Neural cell (in vitro differentiated cells): ENCODE measurements at regions not wholly inside any gene's neighbourhood (a gene's known extent, or its start where the extent isn't known, plus 50 kb on each side); places are given as distances from the start of the nearest gene placed in this dataset.

Experiments used
- EP300 ChIP-seq: fragments of 450-650 bp; conservative IDR thresholded peaks from 2 replicates; pipeline ENCODE4 v1.6.1; 2014; ENCODE audit warnings: antibody characterized with exemption, mild to moderate bottlenecking, moderate library complexity; ENCODE audit not compliant: poor library complexity, severe bottlenecking
- EZH2 ChIP-seq: fragments of 200-600, 300-800 bp; shearing (Covaris generic), sonication (generic); IDR thresholded peaks from 2 replicates; pipeline ENCODE4 v1.6.1; 2014; ENCODE audit warnings: antibody characterized with exemption, low read length, borderline replicate concordance, mild to moderate bottlenecking; ENCODE audit not compliant: insufficient read depth, poor library complexity, severe bottlenecking
- MXI1 ChIP-seq: fragments of 450-650 bp; conservative IDR thresholded peaks from 2 replicates; pipeline ENCODE4 v1.6.1; 2014; ENCODE audit warnings: antibody characterized with exemption, mild to moderate bottlenecking; ENCODE audit not compliant: poor library complexity, severe bottlenecking
- POLR2AphosphoS5 ChIP-seq: IDR thresholded peaks from 2 replicates; pipeline ENCODE4 v1.6.1; 2012
- RAD21 ChIP-seq: fragments of 450-650 bp; conservative IDR thresholded peaks from 2 replicates; pipeline ENCODE4 v1.6.1; 2014; ENCODE audit warnings: antibody characterized with exemption, mild to moderate bottlenecking, moderate library complexity
- TAF1 ChIP-seq: IDR thresholded peaks from 2 replicates; pipeline ENCODE4 v1.6.1; 2012; ENCODE audit warnings: low read depth
- TF ChIP-seq, protein P1 (sequence below): fragments of 450-650 bp; IDR thresholded peaks from 2 replicates; pipeline ENCODE4 v1.5.1; 2014; ENCODE audit warnings: antibody characterized with exemption, mild to moderate bottlenecking, moderate library complexity; ENCODE audit not compliant: poor library complexity, severe bottlenecking

DNA sequence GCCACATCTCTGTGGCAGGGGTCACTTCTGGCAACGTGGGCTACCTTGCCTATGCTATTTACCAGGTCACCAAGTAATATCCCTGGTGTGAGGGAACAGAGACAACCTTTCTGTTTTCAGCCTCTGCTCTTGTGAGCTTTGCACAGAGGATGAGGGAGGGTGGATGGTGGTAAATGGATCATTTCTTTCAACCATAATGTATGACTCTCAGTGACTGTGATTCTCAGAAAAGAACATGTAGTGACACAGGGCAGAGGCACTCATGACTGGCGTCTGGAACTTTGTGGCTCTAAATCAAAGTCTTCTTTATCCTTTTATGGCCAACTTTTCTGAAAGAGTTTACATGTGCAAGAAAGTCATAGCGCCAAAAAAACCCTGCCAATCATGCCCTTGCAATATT is 153.5 kb upstream of the USP24 start:
- TF ChIP-seq, protein P1, sequence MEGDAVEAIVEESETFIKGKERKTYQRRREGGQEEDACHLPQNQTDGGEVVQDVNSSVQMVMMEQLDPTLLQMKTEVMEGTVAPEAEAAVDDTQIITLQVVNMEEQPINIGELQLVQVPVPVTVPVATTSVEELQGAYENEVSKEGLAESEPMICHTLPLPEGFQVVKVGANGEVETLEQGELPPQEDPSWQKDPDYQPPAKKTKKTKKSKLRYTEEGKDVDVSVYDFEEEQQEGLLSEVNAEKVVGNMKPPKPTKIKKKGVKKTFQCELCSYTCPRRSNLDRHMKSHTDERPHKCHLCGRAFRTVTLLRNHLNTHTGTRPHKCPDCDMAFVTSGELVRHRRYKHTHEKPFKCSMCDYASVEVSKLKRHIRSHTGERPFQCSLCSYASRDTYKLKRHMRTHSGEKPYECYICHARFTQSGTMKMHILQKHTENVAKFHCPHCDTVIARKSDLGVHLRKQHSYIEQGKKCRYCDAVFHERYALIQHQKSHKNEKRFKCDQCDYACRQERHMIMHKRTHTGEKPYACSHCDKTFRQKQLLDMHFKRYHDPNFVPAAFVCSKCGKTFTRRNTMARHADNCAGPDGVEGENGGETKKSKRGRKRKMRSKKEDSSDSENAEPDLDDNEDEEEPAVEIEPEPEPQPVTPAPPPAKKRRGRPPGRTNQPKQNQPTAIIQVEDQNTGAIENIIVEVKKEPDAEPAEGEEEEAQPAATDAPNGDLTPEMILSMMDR = no peak
- TF ChIP-seq EP300 (no peak), TAF1 (no peak), POLR2AphosphoS5 (no peak), EZH2 (no peak), RAD21 (no peak), MXI1 (no peak)
